ENCODE measurements at regions not wholly inside any gene's neighbourhood (a gene's known extent, or its start where the extent isn't known, plus 50 kb on each side); places are given as distances from the start of the nearest gene placed in this dataset.
"Not testable (repeated sequence)": the region's sequence is repeated elsewhere in the genome, so short reads cannot be mapped to it uniquely, and the experiment has no call there.

- H3K27ac ChIP-seq (ENCODE audit: low read depth in 1 of 2, low read length in 2 of 2); H3K79me2 ChIP-seq (ENCODE audit: insufficient read depth, low read length); H3K4me3 ChIP-seq (replicated peaks in 1 of 3; ENCODE audit: low read depth in 2 of 3, low read length in 3 of 3); H3K9ac ChIP-seq (ENCODE audit: insufficient read depth, low read length, poor library complexity, severe bottlenecking); H3K27ac Mint-ChIP-seq; intact Hi-C loops (cut with micrococcal nuclease); DNase-seq; H3K4me1 ChIP-seq (ENCODE audit: control insufficient read depth in 1 of 2, insufficient read depth in 2 of 2, low read length in 2 of 2); H3K4me2 ChIP-seq (replicated peaks; ENCODE audit: extremely low read depth, low read length, poor library complexity, severe bottlenecking); H3K36me3 ChIP-seq (replicated peaks in 1 of 2; ENCODE audit: control insufficient read depth in 1 of 2, insufficient read depth in 2 of 2, low read length in 2 of 2); H3K27me3 ChIP-seq (ENCODE audit: control insufficient read depth in 2 of 2, insufficient read depth in 2 of 2, low read length in 2 of 2); H2AFZ ChIP-seq (ENCODE audit: insufficient read depth, low read depth, low read length, poor library complexity, severe bottlenecking); H4K20me1 ChIP-seq (ENCODE audit: insufficient read depth, low read length); H3K27me3 Mint-ChIP-seq (ENCODE audit: low read depth in 3 of 3); H3K36me3 Mint-ChIP-seq; H3K4me3 Mint-ChIP-seq; H3K9me3 ChIP-seq (replicated peaks in 1 of 2; ENCODE audit: control insufficient read depth in 1 of 2, insufficient read depth in 1 of 2, low read length in 2 of 2); H3K4me1 Mint-ChIP-seq; H3K9me3 Mint-ChIP-seq: not testable (repeated sequence)
- no CpG with 5 or more reads among the region's 8 CpGs for WGBS (ENCODE audit: insufficient coverage)
These were observed 314.8 kb upstream of the SPATA31A3 start for GRCh38 chr9:67307109-67307508.

- H3K36me3 ChIP-seq (replicated peaks in 1 of 2; ENCODE audit: control insufficient read depth in 1 of 2, insufficient read depth in 2 of 2, low read length in 2 of 2); H4K20me1 ChIP-seq (ENCODE audit: insufficient read depth, low read length); H3K27ac ChIP-seq (ENCODE audit: low read depth in 1 of 2, low read length in 2 of 2); H3K36me3 Mint-ChIP-seq; H3K27ac Mint-ChIP-seq; H3K4me2 ChIP-seq (replicated peaks; ENCODE audit: extremely low read depth, low read length, poor library complexity, severe bottlenecking); H3K4me1 ChIP-seq (ENCODE audit: control insufficient read depth in 1 of 2, insufficient read depth in 2 of 2, low read length in 2 of 2); H3K9me3 Mint-ChIP-seq; H3K9me3 ChIP-seq (replicated peaks in 1 of 2; ENCODE audit: control insufficient read depth in 1 of 2, insufficient read depth in 1 of 2, low read length in 2 of 2); H3K27me3 ChIP-seq (ENCODE audit: control insufficient read depth in 2 of 2, insufficient read depth in 2 of 2, low read length in 2 of 2); H3K79me2 ChIP-seq (ENCODE audit: insufficient read depth, low read length); H3K4me3 Mint-ChIP-seq; DNase-seq; H3K27me3 Mint-ChIP-seq (ENCODE audit: low read depth in 3 of 3); H3K4me3 ChIP-seq (replicated peaks in 1 of 3; ENCODE audit: low read depth in 2 of 3, low read length in 3 of 3); intact Hi-C loops (cut with micrococcal nuclease); H3K4me1 Mint-ChIP-seq; H3K9ac ChIP-seq (ENCODE audit: insufficient read depth, low read length, poor library complexity, severe bottlenecking); H2AFZ ChIP-seq (ENCODE audit: insufficient read depth, low read depth, low read length, poor library complexity, severe bottlenecking): not testable (repeated sequence)
- no CpG with 5 or more reads among the region's 6 CpGs for WGBS (ENCODE audit: insufficient coverage)
These were observed 296.4 kb upstream of the SPATA31A3 start for GRCh38 chr9:67288797-67289196.

GRCh38 chr9:67288117-67288735 lies 295.9 kb upstream of the SPATA31A3 start:
- H3K36me3 ChIP-seq (replicated peaks in 1 of 2; ENCODE audit: control insufficient read depth in 1 of 2, insufficient read depth in 2 of 2, low read length in 2 of 2); H2AFZ ChIP-seq (ENCODE audit: insufficient read depth, low read depth, low read length, poor library complexity, severe bottlenecking); H3K4me1 Mint-ChIP-seq; H3K4me2 ChIP-seq (replicated peaks; ENCODE audit: extremely low read depth, low read length, poor library complexity, severe bottlenecking); H3K27ac ChIP-seq (ENCODE audit: low read depth in 1 of 2, low read length in 2 of 2); intact Hi-C loops (cut with micrococcal nuclease); DNase-seq; H3K4me3 Mint-ChIP-seq; H3K9ac ChIP-seq (ENCODE audit: insufficient read depth, low read length, poor library complexity, severe bottlenecking); H3K4me3 ChIP-seq (replicated peaks in 1 of 3; ENCODE audit: low read depth in 2 of 3, low read length in 3 of 3); H3K36me3 Mint-ChIP-seq; H3K27me3 ChIP-seq (ENCODE audit: control insufficient read depth in 2 of 2, insufficient read depth in 2 of 2, low read length in 2 of 2); H3K79me2 ChIP-seq (ENCODE audit: insufficient read depth, low read length); H3K27ac Mint-ChIP-seq; H4K20me1 ChIP-seq (ENCODE audit: insufficient read depth, low read length); H3K9me3 Mint-ChIP-seq; H3K27me3 Mint-ChIP-seq (ENCODE audit: low read depth in 3 of 3); H3K9me3 ChIP-seq (replicated peaks in 1 of 2; ENCODE audit: control insufficient read depth in 1 of 2, insufficient read depth in 1 of 2, low read length in 2 of 2); H3K4me1 ChIP-seq (ENCODE audit: control insufficient read depth in 1 of 2, insufficient read depth in 2 of 2, low read length in 2 of 2): not testable (repeated sequence)
- WGBS (ENCODE audit: insufficient coverage): no CpG with 5 or more reads among the region's 46 CpGs

GRCh38 chr9:67284299-67284698 lies 291.9 kb upstream of the SPATA31A3 start:
- H3K36me3 ChIP-seq (replicated peaks in 1 of 2; ENCODE audit: control insufficient read depth in 1 of 2, insufficient read depth in 2 of 2, low read length in 2 of 2); H3K27me3 ChIP-seq (ENCODE audit: control insufficient read depth in 2 of 2, insufficient read depth in 2 of 2, low read length in 2 of 2); H3K27ac ChIP-seq (ENCODE audit: low read depth in 1 of 2, low read length in 2 of 2); H3K4me2 ChIP-seq (replicated peaks; ENCODE audit: extremely low read depth, low read length, poor library complexity, severe bottlenecking); H3K9ac ChIP-seq (ENCODE audit: insufficient read depth, low read length, poor library complexity, severe bottlenecking); H3K4me1 Mint-ChIP-seq; H3K9me3 Mint-ChIP-seq; H3K36me3 Mint-ChIP-seq; H2AFZ ChIP-seq (ENCODE audit: insufficient read depth, low read depth, low read length, poor library complexity, severe bottlenecking); H4K20me1 ChIP-seq (ENCODE audit: insufficient read depth, low read length); H3K27me3 Mint-ChIP-seq (ENCODE audit: low read depth in 3 of 3); DNase-seq; H3K79me2 ChIP-seq (ENCODE audit: insufficient read depth, low read length); H3K9me3 ChIP-seq (replicated peaks in 1 of 2; ENCODE audit: control insufficient read depth in 1 of 2, insufficient read depth in 1 of 2, low read length in 2 of 2); H3K27ac Mint-ChIP-seq; H3K4me3 Mint-ChIP-seq; intact Hi-C loops (cut with micrococcal nuclease); H3K4me1 ChIP-seq (ENCODE audit: control insufficient read depth in 1 of 2, insufficient read depth in 2 of 2, low read length in 2 of 2); H3K4me3 ChIP-seq (replicated peaks in 1 of 3; ENCODE audit: low read depth in 2 of 3, low read length in 3 of 3): not testable (repeated sequence)
- WGBS (ENCODE audit: insufficient coverage): no CpG with 5 or more reads among the region's 6 CpGs

Data from CD14-positive monocyte (primary cell).